Neural progenitor cell (in vitro differentiated cells): ENCODE measurements at regions not wholly inside any gene's neighbourhood (a gene's known extent, or its start where the extent isn't known, plus 50 kb on each side); places are given as distances from the start of the nearest gene placed in this dataset.

Source experiments
- DNase-seq: peaks from one replicate; pipeline ENCODE4 v3.0.0-alpha.2; 2016; ENCODE audit warnings: low spot score
- H2AFZ ChIP-seq: fragments of 200-600 bp; sonication (generic); replicated peaks from 2 replicates; pipeline ENCODE4 v1.6.1; 2016; ENCODE audit warnings: antibody characterized with exemption
- H3F3A ChIP-seq: fragments of 200-600 bp; sonication (generic); 2 replicates; pipeline ENCODE4 v1.6.1; 2016; ENCODE audit warnings: antibody characterized with exemption, low read depth
- H3K27ac ChIP-seq: fragments of 200-600 bp; sonication (generic); 2 replicates; pipeline ENCODE4 v1.5.1; 2016; ENCODE audit warnings: mild to moderate bottlenecking
- H3K27me3 ChIP-seq: fragments of 200-600 bp; sonication (generic); 2 replicates; pipeline ENCODE4 v1.6.1; 2016; ENCODE audit warnings: mild to moderate bottlenecking, moderate library complexity
- H3K36me3 ChIP-seq: fragments of 200-600 bp; sonication (generic); 2 replicates; pipeline ENCODE4 v1.5.1; 2016
- H3K4me1 ChIP-seq: fragments of 200-600 bp; sonication (generic); 2 replicates; pipeline ENCODE4 v1.6.1; 2016; ENCODE audit warnings: mixed run types
- H3K4me2 ChIP-seq: fragments of 200-600 bp; sonication (generic); 2 replicates; pipeline ENCODE4 v1.6.1; 2016
- H3K4me3 ChIP-seq: fragments of 200-600 bp; sonication (generic); 2 replicates; pipeline ENCODE4 v1.5.1; 2016
- H3K79me2 ChIP-seq: fragments of 200-600 bp; sonication (generic); 2 replicates; pipeline ENCODE4 v1.6.1; 2016; ENCODE audit warnings: low read depth
- H3K9ac ChIP-seq: fragments of 200-600 bp; sonication (generic); 2 replicates; pipeline ENCODE4 v1.6.1; 2016
- H3K9me3 ChIP-seq: fragments of 200-600 bp; sonication (generic); 2 replicates; pipeline ENCODE4 v1.5.1; 2016; ENCODE audit warnings: low read depth
- H4K20me1 ChIP-seq: fragments of 200-600 bp; sonication (generic); 2 replicates; pipeline ENCODE4 v1.6.1; 2016; ENCODE audit warnings: low read depth
- H3K27ac Mint-ChIP-seq: 3 replicates; pipeline ENCODE4 v1.8.0; 2021; ENCODE audit warnings: mixed read lengths
- H3K27me3 Mint-ChIP-seq: 2 replicates; pipeline ENCODE4 v1.8.0; 2022; ENCODE audit warnings: low read depth, mild to moderate bottlenecking, inconsistent platforms, moderate library complexity, mixed read lengths; ENCODE audit not compliant: insufficient read depth
- H3K36me3 Mint-ChIP-seq: 3 replicates; pipeline ENCODE4 v1.8.0; 2021; ENCODE audit warnings: mixed read lengths
- H3K4me1 Mint-ChIP-seq: 3 replicates; pipeline ENCODE4 v1.8.0; 2021; ENCODE audit warnings: mixed read lengths
- H3K4me3 Mint-ChIP-seq: 3 replicates; pipeline ENCODE4 v1.8.0; 2021; ENCODE audit warnings: mild to moderate bottlenecking, moderate library complexity, mixed read lengths
- H3K9me3 Mint-ChIP-seq: 3 replicates; pipeline ENCODE4 v1.8.0; 2020; ENCODE audit warnings: mixed read lengths
- CTCF ChIP-seq: fragments of 200-600 bp; sonication (generic); IDR thresholded peaks from 2 replicates; pipeline ENCODE4 v1.5.1; 2017; ENCODE audit warnings: antibody characterized with exemption, mild to moderate bottlenecking
- EZH2 ChIP-seq: fragments of 200-600 bp; sonication (generic); IDR thresholded peaks from 2 replicates; pipeline ENCODE4 v1.6.1; 2017; ENCODE audit warnings: antibody characterized with exemption, mild to moderate bottlenecking, moderate library complexity
- EZH2phosphoT487 ChIP-seq: fragments of 200-600 bp; sonication (generic); IDR thresholded peaks from 2 replicates; pipeline ENCODE4 v1.6.1; 2017; ENCODE audit warnings: antibody characterized with exemption

- H3K79me2 ChIP-seq: no peaks in the 10 kb centered on the region
- no peaks in the 10 kb centered on the region for H3K36me3 ChIP-seq
- H3F3A ChIP-seq: no peaks in the 10 kb centered on the region
- peak overlapping the region; percentile 87 for H3K27ac Mint-ChIP-seq
- no peak for TF ChIP-seq EZH2phosphoT487
- no peak for TF ChIP-seq CTCF
- TF ChIP-seq EZH2: no peak
- H3K9me3 ChIP-seq: no peaks in the 10 kb centered on the region
- no peak overlapping the region for H3K4me3 ChIP-seq
- peaks cover 3% of the 10 kb centered on the region for H3K4me1 ChIP-seq
- no peak overlapping the region for H3K4me3 Mint-ChIP-seq
- DNase-seq: no peak
- no peaks in the 10 kb centered on the region for H3K27me3 ChIP-seq
- peak overlapping the region; percentile 74 for H2AFZ ChIP-seq
- H3K9me3 Mint-ChIP-seq: no peaks in the 10 kb centered on the region
- no peaks in the 10 kb centered on the region for H3K27me3 Mint-ChIP-seq
- H4K20me1 ChIP-seq: no peaks in the 10 kb centered on the region
- no peak overlapping the region for H3K27ac ChIP-seq
- H3K4me2 ChIP-seq: no peak overlapping the region
- no peak overlapping the region for H3K9ac ChIP-seq
- H3K4me1 Mint-ChIP-seq: no peaks in the 10 kb centered on the region
- no peaks in the 10 kb centered on the region for H3K36me3 Mint-ChIP-seq
Observed at GRCh38 chr11:41997844-41998401, 538.5 kb upstream of the LRRC4C start.

GRCh38 chr11:41999066-41999465 is 539.6 kb upstream of the LRRC4C start:
- Histone ChIP-seq H3K27me3 (no peaks in the 10 kb centered on the region), H3K9ac (no peak overlapping the region), H3K9me3 (no peaks in the 10 kb centered on the region), H3K36me3 (no peaks in the 10 kb centered on the region), H3K79me2 (no peaks in the 10 kb centered on the region), H3K4me1 (peaks cover 3% of the 10 kb centered on the region), H3K4me3 (no peak overlapping the region), H3K27ac (no peak overlapping the region), H4K20me1 (no peaks in the 10 kb centered on the region), H2AFZ (no peak overlapping the region), H3K4me2 (no peak overlapping the region), H3F3A (no peaks in the 10 kb centered on the region)
- Mint-ChIP-seq H3K27ac (no peak overlapping the region), H3K9me3 (no peaks in the 10 kb centered on the region), H3K27me3 (no peaks in the 10 kb centered on the region), H3K4me3 (no peak overlapping the region), H3K36me3 (no peaks in the 10 kb centered on the region), H3K4me1 (no peaks in the 10 kb centered on the region)
- TF ChIP-seq EZH2phosphoT487 (no peak), CTCF (no peak), EZH2 (no peak)
- DNase-seq: no peak

- H2AFZ ChIP-seq: no peak overlapping the region
- Mint-ChIP-seq H3K9me3 (no peaks in the 10 kb centered on the region), H3K27ac (no peak overlapping the region), H3K4me1 (no peaks in the 10 kb centered on the region), H3K36me3 (no peaks in the 10 kb centered on the region), H3K4me3 (no peak overlapping the region), H3K27me3 (no peaks in the 10 kb centered on the region)
- no peak overlapping the region for H3K4me2 ChIP-seq
- H3K4me1 ChIP-seq: no peaks in the 10 kb centered on the region
- H4K20me1 ChIP-seq: no peaks in the 10 kb centered on the region
- H3K79me2 ChIP-seq: no peaks in the 10 kb centered on the region
- H3K4me3 ChIP-seq: no peak overlapping the region
- no peaks in the 10 kb centered on the region for H3K36me3 ChIP-seq
- H3K27me3 ChIP-seq: no peaks in the 10 kb centered on the region
- TF ChIP-seq EZH2phosphoT487 (no peak), EZH2 (no peak), CTCF (no peak)
- H3K9me3 ChIP-seq: no peaks in the 10 kb centered on the region
- H3K27ac ChIP-seq: no peak overlapping the region
- no peak for DNase-seq
- H3K9ac ChIP-seq: no peak overlapping the region
- no peaks in the 10 kb centered on the region for H3F3A ChIP-seq
Observed at GRCh38 chr11:42003801-42004200, 544.3 kb upstream of the LRRC4C start.
